C4-2B (cell line): ENCODE measurements at regions not wholly inside any gene's neighbourhood (a gene's known extent, or its start where the extent isn't known, plus 50 kb on each side); places are given as distances from the start of the nearest gene placed in this dataset.

ENCODE experiments used
- ZFX ChIP-seq: fragments of 450-650 bp; IDR thresholded peaks from 2 replicates; pipeline ENCODE4 v1.6.1; 2017
- TF ChIP-seq, protein P1 (sequence below): fragments of 450-650 bp; conservative IDR thresholded peaks from 2 replicates; pipeline ENCODE4 v1.5.1; 2017; ENCODE audit warnings: mild to moderate bottlenecking

GRCh38 chr6:160832422-160832821 lies 130.4 kb downstream of the PLG start:
- TF ChIP-seq, protein P1, sequence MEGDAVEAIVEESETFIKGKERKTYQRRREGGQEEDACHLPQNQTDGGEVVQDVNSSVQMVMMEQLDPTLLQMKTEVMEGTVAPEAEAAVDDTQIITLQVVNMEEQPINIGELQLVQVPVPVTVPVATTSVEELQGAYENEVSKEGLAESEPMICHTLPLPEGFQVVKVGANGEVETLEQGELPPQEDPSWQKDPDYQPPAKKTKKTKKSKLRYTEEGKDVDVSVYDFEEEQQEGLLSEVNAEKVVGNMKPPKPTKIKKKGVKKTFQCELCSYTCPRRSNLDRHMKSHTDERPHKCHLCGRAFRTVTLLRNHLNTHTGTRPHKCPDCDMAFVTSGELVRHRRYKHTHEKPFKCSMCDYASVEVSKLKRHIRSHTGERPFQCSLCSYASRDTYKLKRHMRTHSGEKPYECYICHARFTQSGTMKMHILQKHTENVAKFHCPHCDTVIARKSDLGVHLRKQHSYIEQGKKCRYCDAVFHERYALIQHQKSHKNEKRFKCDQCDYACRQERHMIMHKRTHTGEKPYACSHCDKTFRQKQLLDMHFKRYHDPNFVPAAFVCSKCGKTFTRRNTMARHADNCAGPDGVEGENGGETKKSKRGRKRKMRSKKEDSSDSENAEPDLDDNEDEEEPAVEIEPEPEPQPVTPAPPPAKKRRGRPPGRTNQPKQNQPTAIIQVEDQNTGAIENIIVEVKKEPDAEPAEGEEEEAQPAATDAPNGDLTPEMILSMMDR = no peak
- no peak for TF ChIP-seq ZFX
